ENCODE measurements at regions not wholly inside any gene's neighbourhood (a gene's known extent, or its start where the extent isn't known, plus 50 kb on each side); places are given as distances from the start of the nearest gene placed in this dataset.

DNA sequence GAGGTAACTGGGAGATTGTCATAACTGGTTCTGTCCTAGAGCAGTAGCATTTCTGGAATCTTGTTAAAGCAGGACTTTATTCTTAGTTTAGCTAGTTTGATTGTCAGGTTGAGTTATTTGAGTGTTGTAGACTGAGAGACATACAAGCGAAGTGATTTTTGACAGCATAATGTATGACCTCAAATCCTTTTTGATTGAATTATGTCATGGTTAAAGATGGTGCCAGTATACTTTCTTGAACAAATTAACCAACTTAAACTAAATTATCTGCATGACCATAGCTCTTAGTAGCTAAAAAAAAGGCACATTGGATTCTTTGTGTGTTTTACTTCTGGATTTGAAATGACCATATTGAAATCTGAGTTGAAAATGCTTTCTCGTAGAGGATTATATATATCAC, 626.6 kb downstream of the TMTC2 start:
- TF ChIP-seq, protein P1, sequence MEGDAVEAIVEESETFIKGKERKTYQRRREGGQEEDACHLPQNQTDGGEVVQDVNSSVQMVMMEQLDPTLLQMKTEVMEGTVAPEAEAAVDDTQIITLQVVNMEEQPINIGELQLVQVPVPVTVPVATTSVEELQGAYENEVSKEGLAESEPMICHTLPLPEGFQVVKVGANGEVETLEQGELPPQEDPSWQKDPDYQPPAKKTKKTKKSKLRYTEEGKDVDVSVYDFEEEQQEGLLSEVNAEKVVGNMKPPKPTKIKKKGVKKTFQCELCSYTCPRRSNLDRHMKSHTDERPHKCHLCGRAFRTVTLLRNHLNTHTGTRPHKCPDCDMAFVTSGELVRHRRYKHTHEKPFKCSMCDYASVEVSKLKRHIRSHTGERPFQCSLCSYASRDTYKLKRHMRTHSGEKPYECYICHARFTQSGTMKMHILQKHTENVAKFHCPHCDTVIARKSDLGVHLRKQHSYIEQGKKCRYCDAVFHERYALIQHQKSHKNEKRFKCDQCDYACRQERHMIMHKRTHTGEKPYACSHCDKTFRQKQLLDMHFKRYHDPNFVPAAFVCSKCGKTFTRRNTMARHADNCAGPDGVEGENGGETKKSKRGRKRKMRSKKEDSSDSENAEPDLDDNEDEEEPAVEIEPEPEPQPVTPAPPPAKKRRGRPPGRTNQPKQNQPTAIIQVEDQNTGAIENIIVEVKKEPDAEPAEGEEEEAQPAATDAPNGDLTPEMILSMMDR (IDR thresholded peaks at IDR 0.05): no peak
- no peak for TF ChIP-seq EZH2 (IDR thresholded peaks at IDR 0.05; ENCODE audit: borderline replicate concordance, insufficient read depth, low read depth, low read length, poor library complexity, severe bottlenecking)
- DNase-seq (no peak), ATAC-seq (ENCODE audit: low read depth) (no peak)
- ChIA-PET POLR2A (no interaction called here), CTCF (no interaction called here)
- no peaks in the 10 kb centered on the region for H3K4me1 Mint-ChIP-seq
- no peak overlapping the region for H3K27ac ChIP-seq (ENCODE audit: low read length in 2 of 2)
- intact Hi-C loops (cut with micrococcal nuclease): no loop called here
- no peak overlapping the region for H3K4me3 Mint-ChIP-seq
- H3K36me3 ChIP-seq (replicated peaks in 1 of 2; ENCODE audit: control extremely low read depth in 1 of 2, control insufficient read depth in 1 of 2, extremely low read depth in 1 of 2, insufficient read depth in 2 of 2, low read length in 1 of 2): no peaks in the 10 kb centered on the region
- no peak overlapping the region for H3K27ac Mint-ChIP-seq
- H3K79me2 ChIP-seq (ENCODE audit: control insufficient read depth, insufficient read depth, low read length): no peaks in the 10 kb centered on the region
- peaks cover 2% of the 10 kb centered on the region for H3K9me3 Mint-ChIP-seq (ENCODE audit: insufficient read depth)
- peaks cover 0 to 2% (median 0%) of the 10 kb centered on the region in 3 donors for H3K9me3 ChIP-seq (ENCODE audit: control extremely low read depth in 1 of 3, control insufficient read depth in 2 of 3, insufficient read depth in 1 of 3, low read length in 2 of 3)
- H3K4me2 ChIP-seq (replicated peaks; ENCODE audit: low read depth, low read length, poor library complexity, severe bottlenecking): no peak overlapping the region
- no peaks in the 10 kb centered on the region for H3K27me3 Mint-ChIP-seq
- H3K27me3 ChIP-seq (replicated peaks in 1 of 4; ENCODE audit: control extremely low read depth in 1 of 4, control insufficient read depth in 3 of 4, insufficient read depth in 4 of 4, low read length in 3 of 4): no peaks in the 10 kb centered on the region
- no peaks in the 10 kb centered on the region for H3K4me1 ChIP-seq (ENCODE audit: control insufficient read depth in 2 of 2, insufficient read depth in 2 of 2, low read length in 2 of 2)
- WGBS (ENCODE audit: insufficient coverage): no CpG with 5 or more reads among the region's 2 CpGs
- H3K4me3 ChIP-seq (ENCODE audit: control extremely low read depth in 1 of 5, extremely low read depth in 1 of 5, insufficient read depth in 1 of 5, low read depth in 2 of 5, low read length in 4 of 5): no peak overlapping the region
- no peaks in the 10 kb centered on the region for H4K20me1 ChIP-seq (ENCODE audit: control insufficient read depth, insufficient read depth, low read length, poor library complexity, severe bottlenecking)
- H2AFZ ChIP-seq (ENCODE audit: insufficient read depth, low read depth, low read length, poor library complexity, severe bottlenecking): no peak overlapping the region
- no peak overlapping the region for H3K9ac ChIP-seq (ENCODE audit: low read length)

- H3K4me2 ChIP-seq (replicated peaks; ENCODE audit: low read depth, low read length, poor library complexity, severe bottlenecking): no peak overlapping the region
- intact Hi-C loops (cut with micrococcal nuclease): no loop called here
- no peak overlapping the region for H3K4me3 ChIP-seq (ENCODE audit: control extremely low read depth in 1 of 5, extremely low read depth in 1 of 5, insufficient read depth in 1 of 5, low read depth in 2 of 5, low read length in 4 of 5)
- DNase-seq (no peak), ATAC-seq (ENCODE audit: low read depth) (no peak)
- H3K4me1 Mint-ChIP-seq: no peaks in the 10 kb centered on the region
- H3K27me3 Mint-ChIP-seq: no peaks in the 10 kb centered on the region
- H3K4me3 Mint-ChIP-seq: no peak overlapping the region
- H3K27ac Mint-ChIP-seq: no peak overlapping the region
- H3K36me3 ChIP-seq (replicated peaks in 1 of 2; ENCODE audit: control extremely low read depth in 1 of 2, control insufficient read depth in 1 of 2, extremely low read depth in 1 of 2, insufficient read depth in 2 of 2, low read length in 1 of 2): no peaks in the 10 kb centered on the region
- no peaks in the 10 kb centered on the region for H3K27me3 ChIP-seq (replicated peaks in 1 of 4; ENCODE audit: control extremely low read depth in 1 of 4, control insufficient read depth in 3 of 4, insufficient read depth in 4 of 4, low read length in 3 of 4)
- no peaks in the 10 kb centered on the region for H3K79me2 ChIP-seq (ENCODE audit: control insufficient read depth, insufficient read depth, low read length)
- H3K27ac ChIP-seq (ENCODE audit: low read length in 2 of 2): no peak overlapping the region
- no peak for TF ChIP-seq EZH2 (IDR thresholded peaks at IDR 0.05; ENCODE audit: borderline replicate concordance, insufficient read depth, low read depth, low read length, poor library complexity, severe bottlenecking)
- TF ChIP-seq, protein P1 (IDR thresholded peaks at IDR 0.05): no peak
- H3K9me3 Mint-ChIP-seq (ENCODE audit: insufficient read depth): peaks cover 9% of the 10 kb centered on the region
- POLR2A ChIA-PET: no interaction called here
- H3K9me3 ChIP-seq (ENCODE audit: control extremely low read depth in 1 of 3, control insufficient read depth in 2 of 3, insufficient read depth in 1 of 3, low read length in 2 of 3): peaks cover 0 to 2% (median 0%) of the 10 kb centered on the region in 3 donors
- no peaks in the 10 kb centered on the region for H3K4me1 ChIP-seq (ENCODE audit: control insufficient read depth in 2 of 2, insufficient read depth in 2 of 2, low read length in 2 of 2)
- no peak overlapping the region for H3K9ac ChIP-seq (ENCODE audit: low read length)
- no peak overlapping the region for H2AFZ ChIP-seq (ENCODE audit: insufficient read depth, low read depth, low read length, poor library complexity, severe bottlenecking)
- CTCF ChIA-PET: no interaction called here
- WGBS (ENCODE audit: insufficient coverage): no CpG with 5 or more reads among the region's 1 CpG
- no peaks in the 10 kb centered on the region for H4K20me1 ChIP-seq (ENCODE audit: control insufficient read depth, insufficient read depth, low read length, poor library complexity, severe bottlenecking)
Measured at GRCh38 chr12:83276904-83277303, 590.2 kb downstream of the TMTC2 start.

Data from B cell (primary cell).